Adrenal gland (tissue), 5 donors: ENCODE measurements at regions not wholly inside any gene's neighbourhood (a gene's known extent, or its start where the extent isn't known, plus 50 kb on each side); places are given as distances from the start of the nearest gene placed in this dataset.

Source experiments
- CTCF ChIP-seq, 6 experiments: fragments of 450-650 bp in 4 of 6; fragments of 200-600 bp in 2 of 6; sonication (generic) in 1 of 6; IDR thresholded peaks; 1 replicate in 5 of 6; 2 replicates in 1 of 6; pipeline versions ENCODE4 v1.5.1 to v1.8.0; 2016 to 2021; ENCODE audit warnings: antibody characterized with exemption in 6 of 6, mild to moderate bottlenecking in 2 of 6, moderate library complexity in 1 of 6
- POLR2A ChIP-seq, 2 donors: fragments of 450-650 bp; IDR thresholded peaks; one replicate each; pipeline ENCODE4 v1.6.1; 2017; ENCODE audit warnings: antibody characterized with exemption in 2 of 2, mild to moderate bottlenecking in 2 of 2, moderate library complexity in 1 of 2
- donor health status: DM: no; HTN: no; CAD: no.

GRCh38 chr3:182618085-182618732 is 175.1 kb upstream of the ATP11B start:
- TF ChIP-seq CTCF (IDR thresholded peaks at IDR 0.05) (peak in 3 of 6 experiments; percentile 22 to 33 (median 26)), POLR2A (IDR thresholded peaks at IDR 0.05) (no peak)
